ENCODE measurements at regions not wholly inside any gene's neighbourhood (a gene's known extent, or its start where the extent isn't known, plus 50 kb on each side); places are given as distances from the start of the nearest gene placed in this dataset.
"Not testable (repeated sequence)": the region's sequence is repeated elsewhere in the genome, so short reads cannot be mapped to it uniquely, and the experiment has no call there.

GRCh38 chr6:77178821-77179220 lies 284.5 kb downstream of the HTR1B start:
- peak; percentile 13 for DNase-seq (ENCODE audit: low read depth)

- no peak for DNase-seq (ENCODE audit: low read depth)
Observed at GRCh38 chr6:77177470-77177869, 285.8 kb downstream of the HTR1B start.

- no peak for DNase-seq (ENCODE audit: low read depth)
Observed at GRCh38 chr6:77173472-77174074, 289.7 kb downstream of the HTR1B start.

GRCh38 chr6:77172578-77172977 lies 290.7 kb downstream of the HTR1B start:
- no peak for DNase-seq (ENCODE audit: low read depth)

GRCh38 chr6:77159730-77160129 lies 303.6 kb downstream of the HTR1B start:
- no peak for DNase-seq (ENCODE audit: low read depth)

GRCh38 chr6:77151241-77151640 lies 312.1 kb downstream of the HTR1B start:
- DNase-seq (ENCODE audit: low read depth) = no peak

GRCh38 chr6:77150736-77151135 lies 312.6 kb downstream of the HTR1B start:
- DNase-seq (ENCODE audit: low read depth) = no peak

- DNase-seq (ENCODE audit: low read depth) = no peak
Observed at GRCh38 chr6:77145244-77145643, 318.0 kb downstream of the HTR1B start.

- no peak for DNase-seq (ENCODE audit: low read depth)
Observed at GRCh38 chr6:77143659-77144447, 319.4 kb downstream of the HTR1B start.

GRCh38 chr6:77136086-77136485 lies 327.2 kb downstream of the HTR1B start:
- DNase-seq (ENCODE audit: low read depth) = no peak

- DNase-seq (ENCODE audit: low read depth) = no peak
Observed at GRCh38 chr6:77133031-77133430, 330.3 kb downstream of the HTR1B start.

GRCh38 chr6:77131426-77131825 lies 331.9 kb downstream of the HTR1B start:
- no peak for DNase-seq (ENCODE audit: low read depth)

GRCh38 chr6:77124604-77125003 lies 338.7 kb downstream of the HTR1B start:
- DNase-seq (ENCODE audit: low read depth) = no peak

- no peak for DNase-seq (ENCODE audit: low read depth)
Observed at GRCh38 chr6:77123527-77123926, 339.8 kb downstream of the HTR1B start.

GRCh38 chr6:77106992-77107391 lies 356.3 kb downstream of the HTR1B start:
- no peak for DNase-seq (ENCODE audit: low read depth)

- no peak for DNase-seq (ENCODE audit: low read depth)
Observed at GRCh38 chr6:77105091-77105490, 358.2 kb downstream of the HTR1B start.

GRCh38 chr6:77097940-77098339 lies 365.4 kb downstream of the HTR1B start:
- DNase-seq (ENCODE audit: low read depth) = no peak

- DNase-seq (ENCODE audit: low read depth) = no peak
Observed at GRCh38 chr6:77095936-77096627, 367.2 kb downstream of the HTR1B start.

- no peak for DNase-seq (ENCODE audit: low read depth)
Observed at GRCh38 chr6:77094821-77095220, 368.5 kb downstream of the HTR1B start.

GRCh38 chr6:77092971-77093370 lies 370.3 kb downstream of the HTR1B start:
- DNase-seq (ENCODE audit: low read depth) = no peak

- DNase-seq (ENCODE audit: low read depth) = no peak
Observed at GRCh38 chr6:77089776-77090175, 373.5 kb downstream of the HTR1B start.

GRCh38 chr6:77087794-77088318 lies 375.4 kb downstream of the HTR1B start:
- DNase-seq (ENCODE audit: low read depth) = not testable (repeated sequence)
